GM18867 (cell line): ENCODE measurements at regions not wholly inside any gene's neighbourhood (a gene's known extent, or its start where the extent isn't known, plus 50 kb on each side); places are given as distances from the start of the nearest gene placed in this dataset.
"Not testable (repeated sequence)": the region's sequence is repeated elsewhere in the genome, so short reads cannot be mapped to it uniquely, and the experiment has no call there.

ENCODE experiments used
- ATAC-seq: cut with Tn5 transposase; IDR thresholded peaks from one replicate; pipeline ENCODE4 v1.9.1; 2021; ENCODE audit warnings: mild to moderate bottlenecking, moderate library complexity; ENCODE audit not compliant: unreplicated experiment

GRCh38 chr2:8606649-8607550 is 75.0 kb upstream of the ID2 start:
- ATAC-seq, result peak; percentile 24

GRCh38 chr2:8607606-8608005 is 74.2 kb upstream of the ID2 start:
- no peak for ATAC-seq

GRCh38 chr2:8608411-8608954 is 73.4 kb upstream of the ID2 start:
- ATAC-seq, result no peak

GRCh38 chr2:8609357-8609811 is 72.5 kb upstream of the ID2 start:
- ATAC-seq, result no peak

- ATAC-seq, result not testable (repeated sequence)
These were observed 71.1 kb upstream of the ID2 start for GRCh38 chr2:8610775-8611174.

- no peak for ATAC-seq
These were observed 70.6 kb upstream of the ID2 start for GRCh38 chr2:8611246-8611645.

GRCh38 chr2:8611700-8612099 is 70.2 kb upstream of the ID2 start:
- no peak for ATAC-seq

GRCh38 chr2:8612734-8613179 is 69.1 kb upstream of the ID2 start:
- ATAC-seq, result no peak

- not testable (repeated sequence) for ATAC-seq
These were observed 68.5 kb upstream of the ID2 start for GRCh38 chr2:8613207-8613999.

GRCh38 chr2:8614646-8615045 is 67.2 kb upstream of the ID2 start:
- ATAC-seq, result no peak

GRCh38 chr2:8615252-8615575 is 66.6 kb upstream of the ID2 start:
- no peak for ATAC-seq

- no peak for ATAC-seq
These were observed 66.1 kb upstream of the ID2 start for GRCh38 chr2:8615576-8616281.

- no peak for ATAC-seq
These were observed 64.8 kb upstream of the ID2 start for GRCh38 chr2:8617048-8617447.

GRCh38 chr2:8617590-8617989 is 64.3 kb upstream of the ID2 start:
- no peak for ATAC-seq

GRCh38 chr2:8619071-8619470 is 62.8 kb upstream of the ID2 start:
- no peak for ATAC-seq

- no peak for ATAC-seq
These were observed 61.1 kb upstream of the ID2 start for GRCh38 chr2:8620611-8621382.

- ATAC-seq, result no peak
These were observed 59.5 kb upstream of the ID2 start for GRCh38 chr2:8622199-8622911.

- ATAC-seq, result no peak
These were observed 58.9 kb upstream of the ID2 start for GRCh38 chr2:8622924-8623465.

- ATAC-seq, result no peak
These were observed 58.3 kb upstream of the ID2 start for GRCh38 chr2:8623576-8623957.
